WERI-Rb-1 (cell line): ENCODE measurements at regions not wholly inside any gene's neighbourhood (a gene's known extent, or its start where the extent isn't known, plus 50 kb on each side); places are given as distances from the start of the nearest gene placed in this dataset.

ENCODE experiments used
- DNase-seq: peaks from one replicate; pipeline ENCODE4 v3.0.0-alpha.2; 2020
- H3K27ac ChIP-seq: fragments of 250-450 bp; sonication (Bioruptor Pico); 2 replicates; pipeline ENCODE4 v1.5.1; 2020; ENCODE audit warnings: mild to moderate bottlenecking, moderate library complexity
- H3K27me3 ChIP-seq: fragments of 250-450 bp; sonication (Bioruptor Pico); 2 replicates; pipeline ENCODE4 v1.5.1; 2021; ENCODE audit warnings: mild to moderate bottlenecking, low read depth, moderate library complexity; ENCODE audit not compliant: insufficient read depth, severe bottlenecking
- H3K36me3 ChIP-seq: fragments of 250-450 bp; sonication (Bioruptor Pico); 2 replicates; pipeline ENCODE4 v1.5.1; 2020; ENCODE audit warnings: mild to moderate bottlenecking, moderate library complexity
- H3K4me3 ChIP-seq: 2 replicates; pipeline ENCODE4 v1.5.1; 2011; ENCODE audit warnings: low read depth, mild to moderate bottlenecking, control low read depth, low read length
- H3K9me3 ChIP-seq: fragments of 250-450 bp; sonication (Bioruptor Pico); 2 replicates; pipeline ENCODE4 v1.5.1; 2021; ENCODE audit warnings: mild to moderate bottlenecking, moderate library complexity; ENCODE audit not compliant: severe bottlenecking
- CTCF ChIP-seq: IDR thresholded peaks from 2 replicates; pipeline ENCODE4 v1.5.1; 2011; ENCODE audit warnings: low read depth, mild to moderate bottlenecking, control low read depth, inconsistent platforms, low read length

- no peak overlapping the region for H3K4me3 ChIP-seq
- H3K9me3 ChIP-seq: no peaks in the 10 kb centered on the region
- no peak for DNase-seq
- H3K27ac ChIP-seq: no peak overlapping the region
- no peaks in the 10 kb centered on the region for H3K27me3 ChIP-seq
- TF ChIP-seq CTCF: no peak
- no peaks in the 10 kb centered on the region for H3K36me3 ChIP-seq
Measured at GRCh38 chr10:9615189-9615588, 1402.5 kb upstream of the CELF2 start.

GRCh38 chr10:9621216-9621615, 1396.5 kb upstream of the CELF2 start:
- no peaks in the 10 kb centered on the region for H3K9me3 ChIP-seq
- H3K4me3 ChIP-seq: no peak overlapping the region
- no peaks in the 10 kb centered on the region for H3K27me3 ChIP-seq
- H3K27ac ChIP-seq: no peak overlapping the region
- no peaks in the 10 kb centered on the region for H3K36me3 ChIP-seq
- no peak for TF ChIP-seq CTCF
- no peak for DNase-seq

GRCh38 chr10:9625304-9625703, 1392.4 kb upstream of the CELF2 start:
- no peaks in the 10 kb centered on the region for H3K36me3 ChIP-seq
- no peaks in the 10 kb centered on the region for H3K9me3 ChIP-seq
- no peak overlapping the region for H3K27ac ChIP-seq
- no peaks in the 10 kb centered on the region for H3K27me3 ChIP-seq
- no peak for TF ChIP-seq CTCF
- DNase-seq: no peak
- no peak overlapping the region for H3K4me3 ChIP-seq

GRCh38 chr10:9634466-9634865, 1383.2 kb upstream of the CELF2 start:
- H3K4me3 ChIP-seq: no peak overlapping the region
- no peaks in the 10 kb centered on the region for H3K36me3 ChIP-seq
- TF ChIP-seq CTCF: no peak
- no peak for DNase-seq
- no peaks in the 10 kb centered on the region for H3K27me3 ChIP-seq
- no peak overlapping the region for H3K27ac ChIP-seq
- no peaks in the 10 kb centered on the region for H3K9me3 ChIP-seq

GRCh38 chr10:9635691-9636090, 1382.0 kb upstream of the CELF2 start:
- DNase-seq: no peak
- Histone ChIP-seq H3K9me3 (no peaks in the 10 kb centered on the region), H3K36me3 (no peaks in the 10 kb centered on the region), H3K27ac (no peak overlapping the region), H3K4me3 (no peak overlapping the region), H3K27me3 (no peaks in the 10 kb centered on the region)
- TF ChIP-seq CTCF: no peak

GRCh38 chr10:9636216-9636615, 1381.5 kb upstream of the CELF2 start:
- H3K36me3 ChIP-seq: no peaks in the 10 kb centered on the region
- no peak overlapping the region for H3K4me3 ChIP-seq
- no peaks in the 10 kb centered on the region for H3K27me3 ChIP-seq
- no peaks in the 10 kb centered on the region for H3K9me3 ChIP-seq
- H3K27ac ChIP-seq: no peak overlapping the region
- no peak for DNase-seq
- TF ChIP-seq CTCF: no peak
